Neural cell (in vitro differentiated cells): ENCODE measurements at regions not wholly inside any gene's neighbourhood (a gene's known extent, or its start where the extent isn't known, plus 50 kb on each side); places are given as distances from the start of the nearest gene placed in this dataset.

ENCODE experiments used
- CTCF ChIP-seq: fragments of 450-650 bp; IDR thresholded peaks from 2 replicates; pipeline ENCODE4 v1.5.1; 2014; ENCODE audit warnings: antibody characterized with exemption, mild to moderate bottlenecking, moderate library complexity; ENCODE audit not compliant: poor library complexity, severe bottlenecking
- EP300 ChIP-seq: fragments of 450-650 bp; conservative IDR thresholded peaks from 2 replicates; pipeline ENCODE4 v1.6.1; 2014; ENCODE audit warnings: antibody characterized with exemption, mild to moderate bottlenecking, moderate library complexity; ENCODE audit not compliant: poor library complexity, severe bottlenecking
- EZH2 ChIP-seq: fragments of 200-600, 300-800 bp; shearing (Covaris generic), sonication (generic); IDR thresholded peaks from 2 replicates; pipeline ENCODE4 v1.6.1; 2014; ENCODE audit warnings: antibody characterized with exemption, low read length, borderline replicate concordance, mild to moderate bottlenecking; ENCODE audit not compliant: insufficient read depth, poor library complexity, severe bottlenecking
- RAD21 ChIP-seq: fragments of 450-650 bp; conservative IDR thresholded peaks from 2 replicates; pipeline ENCODE4 v1.6.1; 2014; ENCODE audit warnings: antibody characterized with exemption, mild to moderate bottlenecking, moderate library complexity

- no peak for TF ChIP-seq EZH2
- no peak for TF ChIP-seq CTCF
- no peak for TF ChIP-seq RAD21
- no peak for TF ChIP-seq EP300
Observed at GRCh38 chr14:46369391-46369790, 282.2 kb downstream of the RPL10L start.
